HCT116 (cell line): ENCODE measurements at regions not wholly inside any gene's neighbourhood (a gene's known extent, or its start where the extent isn't known, plus 50 kb on each side); places are given as distances from the start of the nearest gene placed in this dataset.

Experiments used
- ATAC-seq: fragments of 200-7000 bp; cut with Tn5 transposase; 2 replicates; pipeline ENCODE4 v1.9.1; 2020; ENCODE audit warnings: mild to moderate bottlenecking, moderate library complexity
- BruUV-seq: library from RNA; stranded (reverse); fragments of 400-500 nt; replicated peaks from 2 replicates; lab custom pipeline; 2021; lab: Mats Ljungman, UMichigan
- CTCF ChIA-PET: fragments of 300-600 bp; sonication (Branson Sonifier 250); formaldehyde crosslinking; loops from one replicate; lab custom pipeline; 2021; ENCODE audit warnings: antibody characterized with exemption; lab: Charles Lee
- POLR2A ChIA-PET: fragments of 300-600, 350-600 bp; sonication (Branson Sonifier 250); formaldehyde crosslinking; loops from one replicate; lab custom pipeline; 2021; ENCODE audit warnings: antibody characterized with exemption; lab: Charles Lee
- RAD21 ChIA-PET, 2 experiments: fragments of 300-600 bp; sonication (Branson Sonifier 250); formaldehyde crosslinking; loops; one replicate each; lab custom pipeline; 2023; ENCODE audit warnings: low total read pairs in 2 of 2; ENCODE audit not compliant: uncharacterized antibody in 2 of 2, unreplicated experiment in 2 of 2, low non-redundant PET in 1 of 2; lab: Charles Lee
- DNase-seq: peaks from one replicate; pipeline ENCODE4 v3.0.0-alpha.2; 2010; ENCODE audit warnings: low read depth, low spot score
- H2AFZ ChIP-seq: fragments of 200-600 bp; shearing (Covaris generic), sonication (generic); 2 replicates; pipeline ENCODE4 v1.6.1; 2017; ENCODE audit warnings: low read depth, mixed run types, mixed read lengths, antibody characterized with exemption, low read length; ENCODE audit not compliant: poor library complexity, severe bottlenecking
- H3K27ac ChIP-seq: 2 replicates; pipeline ENCODE4 v1.5.1; 2012; ENCODE audit warnings: low read depth, low read length
- H3K27me3 ChIP-seq: fragments of 200-600 bp; sonication (generic); 2 replicates; pipeline ENCODE4 v1.6.1; 2016; ENCODE audit warnings: mixed run types, low read length, mixed read lengths; ENCODE audit not compliant: insufficient read depth
- H3K36me3 ChIP-seq, 2 experiments: fragments of 200-500 bp in 1 of 2; fragments of 200-600 bp in 1 of 2; sonication (Bioruptor generic) in 1 of 2; sonication (generic) in 1 of 2; 2 replicates each; pipeline versions ENCODE4 v1.5.1 to v1.6.1; 2014 to 2016; ENCODE audit warnings: low read length in 2 of 2, inconsistent platforms in 1 of 2, mixed read lengths in 1 of 2, mixed run types in 1 of 2; ENCODE audit not compliant: insufficient read depth in 2 of 2, control insufficient read depth in 1 of 2
- H3K4me1 ChIP-seq, 2 experiments: fragments of 200-600 bp in 1 of 2; sonication (generic) in 1 of 2; 2 replicates each; pipeline versions ENCODE4 v1.5.1 to v1.6.1; 2012 to 2017; ENCODE audit warnings: low read length in 2 of 2, inconsistent platforms in 1 of 2, mild to moderate bottlenecking in 1 of 2, mixed read lengths in 1 of 2, mixed run types in 1 of 2, moderate library complexity in 1 of 2; ENCODE audit not compliant: insufficient read depth in 2 of 2, control insufficient read depth in 1 of 2
- H3K4me2 ChIP-seq: fragments of 200-600 bp; sonication (generic); 2 replicates; pipeline ENCODE4 v1.6.1; 2017; ENCODE audit warnings: mixed run types, low read length, mixed read lengths
- H3K4me3 ChIP-seq, 2 experiments: fragments of 200-600 bp in 1 of 2; sonication (generic) in 1 of 2; replicated peaks in 1 of 2; 2 replicates each; pipeline ENCODE4 v1.5.1; 2011 to 2016; ENCODE audit warnings: low read length in 2 of 2, control low read depth in 1 of 2, low read depth in 1 of 2, mild to moderate bottlenecking in 1 of 2, mixed read lengths in 1 of 2, mixed run types in 1 of 2
- H3K79me2 ChIP-seq: fragments of 200-600 bp; sonication (generic); 2 replicates; pipeline ENCODE4 v1.6.1; 2017; ENCODE audit warnings: mild to moderate bottlenecking, mixed run types, low read length, moderate library complexity, mixed read lengths; ENCODE audit not compliant: insufficient read depth
- H3K9ac ChIP-seq: fragments of 200-600 bp; sonication (generic); 2 replicates; pipeline ENCODE4 v1.6.1; 2016; ENCODE audit warnings: low read length, mixed read lengths
- H3K9me2 ChIP-seq: fragments of 200-600 bp; sonication (generic), shearing (Covaris generic); 2 replicates; pipeline ENCODE4 v1.6.1; 2017; ENCODE audit warnings: mixed run types, mild to moderate bottlenecking, moderate library complexity; ENCODE audit not compliant: insufficient read depth
- H3K9me3 ChIP-seq, 2 experiments: fragments of 200-500 bp in 1 of 2; fragments of 200-600 bp in 1 of 2; sonication (Bioruptor generic) in 1 of 2; sonication (generic) in 1 of 2; 2 replicates each; pipeline ENCODE4 v1.6.1; 2014 to 2017; ENCODE audit warnings: low read length in 2 of 2, mixed read lengths in 2 of 2, inconsistent platforms in 1 of 2, low read depth in 1 of 2, mild to moderate bottlenecking in 1 of 2, mixed run types in 1 of 2, moderate library complexity in 1 of 2; ENCODE audit not compliant: control insufficient read depth in 1 of 2, insufficient read depth in 1 of 2
- H4K20me1 ChIP-seq: fragments of 200-600 bp; sonication (generic), shearing (Covaris generic); 2 replicates; pipeline ENCODE4 v1.6.1; 2017; ENCODE audit warnings: mixed run types, mild to moderate bottlenecking, moderate library complexity; ENCODE audit not compliant: insufficient read depth
- CBX3 ChIP-seq: IDR thresholded peaks from 2 replicates; pipeline ENCODE4 v1.6.1; 2012; ENCODE audit warnings: low read depth
- CEBPB ChIP-seq: IDR thresholded peaks from 2 replicates; pipeline ENCODE4 v1.6.1; 2012; ENCODE audit warnings: low read depth
- EGR1 ChIP-seq: IDR thresholded peaks from 2 replicates; pipeline ENCODE4 v1.6.1; 2012; ENCODE audit warnings: low read depth
- ELF1 ChIP-seq: IDR thresholded peaks from 2 replicates; pipeline ENCODE4 v1.6.1; 2012; ENCODE audit warnings: low read depth, borderline replicate concordance
- EZH2 ChIP-seq: fragments of 200-600 bp; sonication (generic); IDR thresholded peaks from 2 replicates; pipeline ENCODE4 v1.6.1; 2017; ENCODE audit warnings: antibody characterized with exemption, mixed run types
- EZH2phosphoT487 ChIP-seq: fragments of 200-600 bp; IDR thresholded peaks from 2 replicates; pipeline ENCODE4 v1.6.1; 2018; ENCODE audit warnings: antibody characterized with exemption, borderline replicate concordance
- JUND ChIP-seq: IDR thresholded peaks from 2 replicates; pipeline ENCODE4 v1.6.1; 2012
- POLR2A ChIP-seq: IDR thresholded peaks from 2 replicates; pipeline ENCODE4 v1.7.0; 2011; ENCODE audit warnings: borderline replicate concordance; ENCODE audit not compliant: insufficient read depth, insufficient read length; ENCODE audit errors: extremely low read depth
- POLR2AphosphoS5 ChIP-seq: IDR thresholded peaks from 2 replicates; pipeline ENCODE4 v1.6.1; 2011; ENCODE audit warnings: mild to moderate bottlenecking, low read depth, low read length, moderate library complexity
- RAD21 ChIP-seq: IDR thresholded peaks from 2 replicates; pipeline ENCODE4 v1.6.1; 2012; ENCODE audit warnings: low read depth, mild to moderate bottlenecking
- REST ChIP-seq: IDR thresholded peaks from 2 replicates; pipeline ENCODE4 v1.6.1; 2012; ENCODE audit warnings: low read depth
- SIN3A ChIP-seq: IDR thresholded peaks from 2 replicates; pipeline ENCODE4 v1.6.1; 2012; ENCODE audit warnings: low read depth
- SP1 ChIP-seq: IDR thresholded peaks from 2 replicates; pipeline ENCODE4 v1.6.1; 2012; ENCODE audit warnings: low read depth
- SRF ChIP-seq: IDR thresholded peaks from 2 replicates; pipeline ENCODE4 v1.6.1; 2012; ENCODE audit warnings: low read depth
- TCF7L2 ChIP-seq: IDR thresholded peaks from 2 replicates; pipeline ENCODE4 v1.7.0; 2011; ENCODE audit warnings: borderline replicate concordance, inconsistent platforms; ENCODE audit not compliant: insufficient read depth, insufficient read length; ENCODE audit errors: extremely low read depth
- ZBTB33 ChIP-seq: IDR thresholded peaks from 2 replicates; pipeline ENCODE4 v1.6.1; 2011; ENCODE audit warnings: mild to moderate bottlenecking, low read length, moderate library complexity; ENCODE audit not compliant: insufficient replicate concordance; ENCODE audit errors: extremely low read depth
- ZFX ChIP-seq: fragments of 450-650 bp; IDR thresholded peaks from 2 replicates; pipeline ENCODE4 v1.6.1; 2017
- intact Hi-C: fragments of 100-400 bp; cut with micrococcal nuclease; formaldehyde crosslinking; loops from 2 replicates; pipeline ENCODE4 v1.10.0; 2022

GRCh38 chr10:45227456-45227855, 88.0 kb downstream of the OR13A1 start:
- Histone ChIP-seq H3K4me1 (no peaks in the 10 kb centered on the region), H3K36me3 (no peaks in the 10 kb centered on the region), H3K4me2 (no peak overlapping the region), H3K4me3 (no peak overlapping the region), H2AFZ (no peak overlapping the region), H3K9me2 (no peaks in the 10 kb centered on the region), H3K9ac (no peak overlapping the region), H3K27ac (no peak overlapping the region), H3K27me3 (peaks cover 24% of the 10 kb centered on the region; the same call in 1 of the 2 replicates), H4K20me1 (no peaks in the 10 kb centered on the region), H3K79me2 (no peaks in the 10 kb centered on the region), H3K9me3 (peaks cover 0 to 7% of the 10 kb centered on the region in 2 experiments; a peak in 1 of 4 replicates)
- no peak for DNase-seq
- TF ChIP-seq ZFX (no peak), SRF (no peak), EZH2 (no peak), CBX3 (no peak), TCF7L2 (no peak), ZBTB33 (no peak), REST (no peak), EZH2phosphoT487 (no peak), POLR2A (no peak), JUND (no peak), RAD21 (no peak), POLR2AphosphoS5 (no peak), EGR1 (no peak), SIN3A (no peak), CEBPB (no peak), SP1 (no peak), ELF1 (no peak)
- ChIA-PET RAD21 (no interaction called here), POLR2A (no interaction called here), CTCF (no interaction called here)
- no TSS peak for BruUV-seq
- intact Hi-C loops = no loop called here
- no peak for ATAC-seq
